ENCODE measurements at regions not wholly inside any gene's neighbourhood (a gene's known extent, or its start where the extent isn't known, plus 50 kb on each side); places are given as distances from the start of the nearest gene placed in this dataset.

GRCh38 chr9:88798476-88798875, 192.8 kb upstream of the S1PR3 start (continued):
- no peak for TF ChIP-seq CHD7 (IDR thresholded peaks at IDR 0.05; ENCODE audit: insufficient replicate concordance, low read length)
- no peak for TF ChIP-seq YY1 (IDR thresholded peaks at IDR 0.05; ENCODE audit: low read depth, low read length)
- TF ChIP-seq TAF1 (IDR thresholded peaks at IDR 0.05; ENCODE audit: low read depth, low read length), result no peak

All from H1 (cell line).